Omental fat pad (tissue), 3 donors: ENCODE measurements at regions not wholly inside any gene's neighbourhood (a gene's known extent, or its start where the extent isn't known, plus 50 kb on each side); places are given as distances from the start of the nearest gene placed in this dataset.

Experiments
- ATAC-seq: fragments of 150-250 bp; one replicate; pipeline ENCODE4 v1.9.1; 2016; ENCODE audit warnings: mild to moderate bottlenecking, moderate library complexity; ENCODE audit not compliant: low FRiP score
- DNase-seq: peaks from one replicate; pipeline ENCODE4 v3.0.0-alpha.2; 2019; ENCODE audit warnings: low spot score
- CTCF ChIP-seq, 3 donors: fragments of 450-650 bp; IDR thresholded peaks; one replicate each; pipeline ENCODE4 v1.5.1; 2016 to 2017; ENCODE audit warnings: antibody characterized with exemption in 3 of 3, mild to moderate bottlenecking in 3 of 3, moderate library complexity in 2 of 3

GRCh38 chr6:56368491-56368890, 121.1 kb upstream of the COL21A1 start:
- ATAC-seq (no peak), DNase-seq (no peak)
- no peak for TF ChIP-seq CTCF (IDR thresholded peaks at IDR 0.05)

GRCh38 chr6:56366141-56366852, 118.9 kb upstream of the COL21A1 start:
- no peak for ATAC-seq
- DNase-seq = no peak

GRCh38 chr6:56364827-56365339, 117.5 kb upstream of the COL21A1 start:
- peak; percentile 81 for ATAC-seq
- no peak for TF ChIP-seq CTCF (IDR thresholded peaks at IDR 0.05)
- DNase-seq = no peak

More at GRCh38 chr6:56366141-56366852, 118.9 kb upstream of the COL21A1 start:
- TF ChIP-seq CTCF (IDR thresholded peaks at IDR 0.05) = no peak

GRCh38 chr6:56364431-56364826, 117.0 kb upstream of the COL21A1 start:
- no peak for TF ChIP-seq CTCF (IDR thresholded peaks at IDR 0.05)
- ATAC-seq = no peak
- no peak for DNase-seq

- TF ChIP-seq CTCF (IDR thresholded peaks at IDR 0.05) = no peak
- DNase-seq = no peak
- no peak for ATAC-seq
Observed at GRCh38 chr6:56363796-56364430, 116.5 kb upstream of the COL21A1 start.

GRCh38 chr6:56361812-56362211, 114.4 kb upstream of the COL21A1 start:
- DNase-seq (no peak), ATAC-seq (no peak)
- TF ChIP-seq CTCF (IDR thresholded peaks at IDR 0.05) = no peak
